Tibial artery (tissue), 4 donors: ENCODE measurements at regions not wholly inside any gene's neighbourhood (a gene's known extent, or its start where the extent isn't known, plus 50 kb on each side); places are given as distances from the start of the nearest gene placed in this dataset.
"Not testable (repeated sequence)": the region's sequence is repeated elsewhere in the genome, so short reads cannot be mapped to it uniquely, and the experiment has no call there.

Experiments
- DNase-seq, 2 donors: peaks; one replicate each; pipeline ENCODE4 v3.0.0-alpha.2; 2019
- H3K27ac ChIP-seq, 2 donors: fragments of 200-600 bp; sonication (generic) in 1 of 2; 1 replicate in 1 of 2; 2 replicates in 1 of 2; pipeline ENCODE4 v1.5.1; 2018 to 2019; ENCODE audit warnings: mild to moderate bottlenecking in 1 of 2
- H3K27me3 ChIP-seq, 2 donors: fragments of 200-600 bp; sonication (generic) in 1 of 2; one replicate each; pipeline versions ENCODE4 v1.5.1 to v1.6.0; 2016 to 2019
- H3K36me3 ChIP-seq, 3 donors: fragments of 200-600 bp; sonication (generic) in 2 of 3; one replicate each; pipeline ENCODE4 v1.5.1; 2016 to 2019; ENCODE audit warnings: mild to moderate bottlenecking in 2 of 3
- H3K4me1 ChIP-seq, 4 donors: fragments of 200-600 bp; sonication (generic) in 2 of 4; 1 replicate in 3 of 4; 2 replicates in 1 of 4; pipeline ENCODE4 v1.5.1; 2016 to 2019
- H3K4me3 ChIP-seq, 2 donors: fragments of 200-600 bp; sonication (generic) in 1 of 2; 1 replicate in 1 of 2; 2 replicates in 1 of 2; pipeline ENCODE4 v1.5.1; 2018 to 2019; ENCODE audit warnings: mild to moderate bottlenecking in 2 of 2
- H3K9me3 ChIP-seq, 3 donors: fragments of 200-600 bp; sonication (generic) in 1 of 3; one replicate each; pipeline ENCODE4 v1.5.1; 2016 to 2019
- intact Hi-C: fragments of 100-400 bp; cut with DNase I; formaldehyde crosslinking; loops from one replicate; pipeline ENCODE4 v1.15.0; 2023; ENCODE audit warnings: low total_unique reads
- TF ChIP-seq, protein P1 (sequence below), 2 experiments: fragments of 200-600 bp in 1 of 2; fragments of 450-650 bp in 1 of 2; IDR thresholded peaks; one replicate each; pipeline ENCODE4 v1.5.1; 2017 to 2019; ENCODE audit warnings: antibody characterized with exemption in 2 of 2, mild to moderate bottlenecking in 1 of 2, moderate library complexity in 1 of 2

DNA sequence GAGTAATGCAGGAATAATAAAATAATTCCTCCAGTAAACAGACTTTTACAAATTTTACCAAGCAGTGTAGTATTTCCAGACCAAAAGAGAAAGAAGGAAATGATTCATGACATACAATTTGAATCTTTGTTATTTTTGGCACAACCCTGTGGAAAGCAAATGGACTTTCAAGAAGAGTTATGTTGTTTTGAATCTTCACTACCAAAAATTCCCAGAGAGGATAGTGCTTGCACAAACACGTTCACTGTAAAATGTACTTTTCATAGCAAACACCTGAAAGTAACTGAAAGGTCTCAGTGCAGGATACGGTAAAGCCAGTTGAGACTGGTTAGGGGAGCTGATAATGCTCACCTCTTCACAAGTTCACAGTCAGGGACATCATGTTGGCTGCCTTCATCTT lies 107.1 kb downstream of the USP22 start:
- Histone ChIP-seq H3K9me3 (no peaks in the 10 kb centered on the region), H3K27me3 (no peaks in the 10 kb centered on the region), H3K36me3 (no peaks in the 10 kb centered on the region), H3K4me1 (peaks cover 0 to 34% (median 25%) of the 10 kb centered on the region in 4 donors), H3K27ac (peak overlapping the region; percentile 25 to 46), H3K4me3 (no peak overlapping the region)
- no peak for DNase-seq
- intact Hi-C loops = no loop called here
- TF ChIP-seq, protein P1, sequence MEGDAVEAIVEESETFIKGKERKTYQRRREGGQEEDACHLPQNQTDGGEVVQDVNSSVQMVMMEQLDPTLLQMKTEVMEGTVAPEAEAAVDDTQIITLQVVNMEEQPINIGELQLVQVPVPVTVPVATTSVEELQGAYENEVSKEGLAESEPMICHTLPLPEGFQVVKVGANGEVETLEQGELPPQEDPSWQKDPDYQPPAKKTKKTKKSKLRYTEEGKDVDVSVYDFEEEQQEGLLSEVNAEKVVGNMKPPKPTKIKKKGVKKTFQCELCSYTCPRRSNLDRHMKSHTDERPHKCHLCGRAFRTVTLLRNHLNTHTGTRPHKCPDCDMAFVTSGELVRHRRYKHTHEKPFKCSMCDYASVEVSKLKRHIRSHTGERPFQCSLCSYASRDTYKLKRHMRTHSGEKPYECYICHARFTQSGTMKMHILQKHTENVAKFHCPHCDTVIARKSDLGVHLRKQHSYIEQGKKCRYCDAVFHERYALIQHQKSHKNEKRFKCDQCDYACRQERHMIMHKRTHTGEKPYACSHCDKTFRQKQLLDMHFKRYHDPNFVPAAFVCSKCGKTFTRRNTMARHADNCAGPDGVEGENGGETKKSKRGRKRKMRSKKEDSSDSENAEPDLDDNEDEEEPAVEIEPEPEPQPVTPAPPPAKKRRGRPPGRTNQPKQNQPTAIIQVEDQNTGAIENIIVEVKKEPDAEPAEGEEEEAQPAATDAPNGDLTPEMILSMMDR (IDR thresholded peaks at IDR 0.05) = no peak

DNA sequence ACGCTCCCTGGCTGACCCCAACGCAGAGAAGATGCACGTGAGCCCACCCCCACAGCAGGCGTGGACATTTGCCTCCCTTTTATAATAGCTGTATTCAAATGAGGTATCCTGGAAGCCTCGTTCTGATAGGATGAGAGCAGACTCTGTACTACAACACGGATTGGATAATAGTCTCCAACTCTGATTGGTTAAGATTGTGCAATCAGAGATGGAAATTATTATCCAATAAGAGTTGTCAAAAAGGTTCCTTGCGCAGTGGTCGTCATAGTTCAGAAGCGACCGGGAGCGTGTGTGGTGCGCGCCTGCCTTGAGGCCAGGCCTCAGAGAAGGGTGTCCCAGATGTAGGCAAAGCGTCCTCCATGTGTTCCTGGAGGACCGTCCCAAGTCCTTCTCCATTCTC lies 104.6 kb downstream of the USP22 start:
- no peak overlapping the region for H3K4me3 ChIP-seq
- H3K36me3 ChIP-seq = no peaks in the 10 kb centered on the region
- DNase-seq = no peak
- intact Hi-C loops = no loop called here
- H3K27ac ChIP-seq = no peak overlapping the region
- no peaks in the 10 kb centered on the region for H3K9me3 ChIP-seq
- H3K27me3 ChIP-seq = no peaks in the 10 kb centered on the region
- TF ChIP-seq, protein P1 (IDR thresholded peaks at IDR 0.05) = no peak
- H3K4me1 ChIP-seq = peaks cover 0 to 34% (median 25%) of the 10 kb centered on the region in 4 donors

DNA sequence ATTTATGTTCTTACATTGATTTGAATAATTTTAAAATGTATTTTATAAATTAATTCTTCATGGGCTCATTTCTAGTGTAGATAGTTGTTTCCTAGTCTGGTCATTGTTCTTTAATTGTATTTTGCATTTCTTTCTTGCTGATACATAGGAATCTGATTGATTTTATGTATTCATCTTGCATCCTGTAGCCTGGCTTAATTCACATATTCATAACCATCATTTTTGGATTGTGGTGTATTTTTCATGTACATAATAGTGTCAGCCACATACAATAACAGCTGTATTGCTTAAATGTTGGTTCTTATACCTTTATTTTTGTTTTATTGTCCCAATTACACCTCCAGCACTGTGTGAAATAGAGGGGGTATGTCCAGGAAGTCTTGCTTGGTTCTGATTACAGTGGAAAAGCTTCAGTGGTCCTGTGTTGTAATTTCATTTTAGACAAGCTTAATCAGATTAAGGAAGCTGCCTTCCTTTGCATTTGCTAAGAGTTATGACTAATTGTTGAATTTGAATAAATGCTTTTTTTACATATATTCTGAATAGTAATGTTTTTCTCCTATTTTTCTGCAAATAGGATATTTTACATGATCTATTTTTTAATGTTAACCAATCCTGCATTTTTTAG lies 103.7 kb downstream of the USP22 start:
- TF ChIP-seq, protein P1 (IDR thresholded peaks at IDR 0.05) = no peak
- no peaks in the 10 kb centered on the region for H3K9me3 ChIP-seq
- DNase-seq = no peak
- no peak overlapping the region for H3K27ac ChIP-seq
- H3K27me3 ChIP-seq = no peaks in the 10 kb centered on the region
- peaks cover 0 to 32% (median 24%) of the 10 kb centered on the region in 4 donors for H3K4me1 ChIP-seq
- H3K4me3 ChIP-seq = no peak overlapping the region
- intact Hi-C loops = no loop called here
- H3K36me3 ChIP-seq = no peaks in the 10 kb centered on the region

DNA sequence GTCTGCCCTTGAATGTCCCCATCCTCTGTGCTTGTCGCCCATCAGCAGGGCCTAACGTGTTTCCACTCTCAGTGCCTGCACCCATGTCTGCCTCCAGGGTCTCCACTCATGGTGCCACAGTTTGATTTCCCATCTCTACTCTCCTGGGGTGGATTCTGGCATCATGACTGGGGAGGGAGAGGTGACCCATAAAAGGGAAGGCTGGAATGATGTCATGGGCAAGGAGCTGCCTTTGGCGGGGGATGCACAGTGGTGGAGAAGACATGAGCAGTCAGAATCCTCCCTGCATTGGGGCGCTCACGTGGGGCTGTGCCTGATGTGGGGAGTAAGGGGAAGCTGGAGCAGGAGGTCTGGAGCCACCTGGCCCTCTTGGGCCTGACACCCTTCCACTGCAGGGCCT lies 100.9 kb downstream of the USP22 start:
- Histone ChIP-seq H3K36me3 (no peaks in the 10 kb centered on the region), H3K9me3 (no peaks in the 10 kb centered on the region), H3K4me3 (no peak overlapping the region), H3K4me1 (peaks cover 0 to 6% (median 4%) of the 10 kb centered on the region in 4 donors), H3K27me3 (no peaks in the 10 kb centered on the region), H3K27ac (no peak overlapping the region)
- no peak for DNase-seq
- TF ChIP-seq, protein P1 (IDR thresholded peaks at IDR 0.05) = no peak
- intact Hi-C loops = loop anchor here (10.0 kb wide), 1 partner anchor 53 kb away; no protein-coding TSS in a partner anchor

DNA sequence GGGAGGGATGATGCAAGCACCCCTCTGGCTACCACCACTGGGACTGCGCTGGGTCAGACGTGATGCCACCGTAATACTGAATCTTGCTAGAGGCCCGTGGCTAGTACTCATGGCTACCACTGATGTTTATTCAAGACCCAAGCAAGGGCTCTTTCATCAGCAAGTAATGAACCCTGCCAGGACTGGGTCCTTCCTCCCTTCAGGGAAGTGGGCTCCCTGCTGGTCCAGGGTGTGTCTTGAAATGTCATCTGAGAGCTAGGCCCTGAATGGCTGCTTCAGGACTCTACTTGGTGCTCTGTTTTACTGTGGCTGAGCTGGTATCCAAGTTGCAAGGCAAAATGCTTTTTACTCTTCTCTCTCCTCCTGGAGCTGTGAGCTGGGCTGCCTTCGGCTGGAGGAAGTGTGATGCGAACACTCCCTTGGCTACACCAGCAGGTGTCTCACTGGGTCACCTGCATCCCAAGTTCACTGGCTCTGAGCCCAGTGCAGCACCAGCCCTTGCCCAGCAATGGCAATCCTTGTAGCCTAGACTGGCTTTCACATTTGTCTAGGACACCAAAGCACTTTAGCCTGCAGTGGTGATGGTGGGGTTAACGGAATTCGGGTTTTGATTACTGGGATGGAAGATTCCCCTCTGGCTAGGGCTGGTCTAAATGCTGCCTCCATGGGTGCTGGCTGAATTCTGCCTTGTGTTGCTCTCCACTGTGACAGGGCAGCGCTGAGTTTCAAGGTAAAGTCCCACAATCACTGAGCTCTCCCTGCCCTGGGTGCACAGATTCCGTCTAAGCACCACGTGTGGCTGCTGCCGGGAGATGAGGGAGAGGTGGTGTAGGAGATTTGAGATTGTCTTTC lies 98.6 kb downstream of the USP22 start:
- H3K27me3 ChIP-seq = no peaks in the 10 kb centered on the region
- no peaks in the 10 kb centered on the region for H3K9me3 ChIP-seq
- intact Hi-C loops = loop anchor here (10.0 kb wide), 1 partner anchor 51 kb away; no protein-coding TSS in a partner anchor
- TF ChIP-seq, protein P1 (IDR thresholded peaks at IDR 0.05) = no peak
- no peak for DNase-seq
- H3K27ac ChIP-seq = no peak overlapping the region
- no peaks in the 10 kb centered on the region for H3K36me3 ChIP-seq
- H3K4me1 ChIP-seq = no peaks in the 10 kb centered on the region
- H3K4me3 ChIP-seq = no peak overlapping the region

DNA sequence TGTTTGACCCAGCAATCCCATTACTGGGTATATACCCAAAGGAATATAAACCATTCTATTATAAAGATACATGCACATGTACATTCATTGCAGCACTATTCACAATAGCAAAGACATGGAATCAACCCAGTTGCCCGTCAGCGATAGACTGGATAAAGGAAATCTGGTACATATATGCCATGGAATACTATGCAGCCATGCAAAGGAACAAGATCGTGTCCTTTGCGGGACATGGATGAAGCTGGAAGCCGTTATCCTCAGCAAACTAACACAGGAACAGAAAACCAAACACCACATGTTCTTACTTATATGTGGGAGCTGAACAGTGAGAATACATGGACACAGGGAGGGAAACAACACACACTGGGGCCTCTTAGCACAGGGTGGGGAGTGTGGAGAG lies 95.1 kb downstream of the USP22 start:
- H3K9me3 ChIP-seq, H3K27ac ChIP-seq, H3K4me3 ChIP-seq, H3K4me1 ChIP-seq, H3K27me3 ChIP-seq, DNase-seq, H3K36me3 ChIP-seq: not testable (repeated sequence)
- intact Hi-C loops = loop anchor here (10.0 kb wide), 1 partner anchor 47 kb away; no protein-coding TSS in a partner anchor
